Astrocyte (in vitro differentiated cells and primary cell): ENCODE measurements at regions not wholly inside any gene's neighbourhood (a gene's known extent, or its start where the extent isn't known, plus 50 kb on each side); places are given as distances from the start of the nearest gene placed in this dataset.

ENCODE experiments used
- EZH2 ChIP-seq: IDR thresholded peaks from 2 replicates; pipeline ENCODE4 v1.6.1; 2012; ENCODE audit warnings: mild to moderate bottlenecking, low read length, inconsistent platforms; ENCODE audit not compliant: insufficient read depth
- TF ChIP-seq, protein P1 (sequence below): IDR thresholded peaks from 2 replicates; pipeline ENCODE4 v1.5.1; 2011; ENCODE audit warnings: low read depth, mild to moderate bottlenecking, inconsistent platforms, low read length, moderate library complexity; ENCODE audit not compliant: insufficient read depth

DNA sequence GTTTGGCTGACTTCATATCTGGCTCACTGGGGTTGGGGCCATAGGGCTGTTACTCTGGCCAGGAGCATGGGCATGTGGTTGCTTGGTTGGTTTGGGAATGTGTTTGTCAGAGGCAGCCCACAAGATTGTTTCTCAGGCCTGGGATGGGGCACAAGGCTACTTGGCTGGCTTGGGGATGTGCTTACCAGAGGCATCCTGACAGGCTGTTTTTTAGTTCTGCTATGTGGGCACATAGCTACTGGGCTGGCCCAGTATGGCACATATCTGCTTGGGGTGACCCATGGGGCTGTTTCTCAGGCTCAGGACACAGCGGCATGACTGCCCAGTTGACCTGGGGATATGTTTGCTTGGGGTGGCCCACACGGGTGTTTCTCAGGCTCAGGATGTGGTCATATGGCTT lies 94.6 kb upstream of the PGR start:
- TF ChIP-seq EZH2: no peak
- TF ChIP-seq, protein P1, sequence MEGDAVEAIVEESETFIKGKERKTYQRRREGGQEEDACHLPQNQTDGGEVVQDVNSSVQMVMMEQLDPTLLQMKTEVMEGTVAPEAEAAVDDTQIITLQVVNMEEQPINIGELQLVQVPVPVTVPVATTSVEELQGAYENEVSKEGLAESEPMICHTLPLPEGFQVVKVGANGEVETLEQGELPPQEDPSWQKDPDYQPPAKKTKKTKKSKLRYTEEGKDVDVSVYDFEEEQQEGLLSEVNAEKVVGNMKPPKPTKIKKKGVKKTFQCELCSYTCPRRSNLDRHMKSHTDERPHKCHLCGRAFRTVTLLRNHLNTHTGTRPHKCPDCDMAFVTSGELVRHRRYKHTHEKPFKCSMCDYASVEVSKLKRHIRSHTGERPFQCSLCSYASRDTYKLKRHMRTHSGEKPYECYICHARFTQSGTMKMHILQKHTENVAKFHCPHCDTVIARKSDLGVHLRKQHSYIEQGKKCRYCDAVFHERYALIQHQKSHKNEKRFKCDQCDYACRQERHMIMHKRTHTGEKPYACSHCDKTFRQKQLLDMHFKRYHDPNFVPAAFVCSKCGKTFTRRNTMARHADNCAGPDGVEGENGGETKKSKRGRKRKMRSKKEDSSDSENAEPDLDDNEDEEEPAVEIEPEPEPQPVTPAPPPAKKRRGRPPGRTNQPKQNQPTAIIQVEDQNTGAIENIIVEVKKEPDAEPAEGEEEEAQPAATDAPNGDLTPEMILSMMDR: no peak
